ENCODE measurements at regions not wholly inside any gene's neighbourhood (a gene's known extent, or its start where the extent isn't known, plus 50 kb on each side); places are given as distances from the start of the nearest gene placed in this dataset.
A peak's percentile ranks its signal among the peaks of the same experiment; 100 is the strongest.

GRCh38 chr9:75359638-75360037 lies 271.3 kb downstream of the OSTF1 start:
- H3K9me3 Mint-ChIP-seq, result peaks cover 38 to 43% of the 10 kb centered on the region in 2 experiments
- Histone ChIP-seq H3K4ac (ENCODE audit: low read depth, low read length) (no peak overlapping the region), H3K79me1 (ENCODE audit: insufficient read depth, low read depth, low read length, poor library complexity, severe bottlenecking) (no peaks in the 10 kb centered on the region), H4K8ac (replicated peaks; ENCODE audit: insufficient read length, low read depth, low read length) (no peak overlapping the region), H4K20me1 (ENCODE audit: control insufficient read depth, insufficient read depth, insufficient read length) (no peaks in the 10 kb centered on the region), H2BK15ac (ENCODE audit: low read depth, low read length) (no peak overlapping the region), H2BK120ac (ENCODE audit: low read depth, low read length, poor library complexity, severe bottlenecking) (no peak overlapping the region), H3K27ac (ENCODE audit: insufficient read length, low read depth, low read length) (peak overlapping the region; percentile 60), H3K4me2 (ENCODE audit: insufficient read depth, insufficient read length, low read length) (no peak overlapping the region), H4K5ac (ENCODE audit: insufficient read length, low read depth, low read length) (no peak overlapping the region), H3K9ac (ENCODE audit: extremely low read depth, insufficient read length, low read length) (no peak overlapping the region), H3K9me3 (ENCODE audit: control insufficient read depth, low read depth, low read length) (peaks cover 13% of the 10 kb centered on the region), H3T11ph (ENCODE audit: low read length) (no peak overlapping the region), H2BK12ac (ENCODE audit: insufficient read length, low read depth, low read length) (peak overlapping the region; percentile 50), H3K56ac (ENCODE audit: insufficient read length, low read depth, low read length) (no peak overlapping the region), H3K79me2 (ENCODE audit: insufficient read depth, low read length) (no peaks in the 10 kb centered on the region), H3K18ac (ENCODE audit: insufficient read length, low read depth, low read length) (no peak overlapping the region), H3K23ac (ENCODE audit: insufficient read length, low read depth, low read length) (no peak overlapping the region), H3K4me1 (ENCODE audit: insufficient read depth, low read length) (peaks cover 6% of the 10 kb centered on the region), H2BK5ac (ENCODE audit: insufficient read length, low read length) (no peak overlapping the region), H2BK20ac (ENCODE audit: low read depth, low read length, poor library complexity, severe bottlenecking) (no peak overlapping the region), H3K27me3 (ENCODE audit: insufficient read depth, low read length) (no peaks in the 10 kb centered on the region), H2AFZ (ENCODE audit: low read length) (no peak overlapping the region), H3K23me2 (ENCODE audit: insufficient read length, low read depth, low read length, poor library complexity, severe bottlenecking) (no peaks in the 10 kb centered on the region), H2AK5ac (ENCODE audit: insufficient read length, low read length) (no peak overlapping the region), H4K91ac (ENCODE audit: insufficient read length, low read depth, low read length) (no peak overlapping the region), H3K14ac (ENCODE audit: insufficient read depth, low read length) (no peak overlapping the region)
- peak overlapping the region; percentile 15 to 97 (median 94); a peak in 6 of 7 replicates for H3K27ac Mint-ChIP-seq
- H3K36me3 Mint-ChIP-seq (ENCODE audit: insufficient read depth in 1 of 3, low read depth in 3 of 3), result peaks cover 34 to 38% (median 35%) of the 10 kb centered on the region in 3 experiments
- no peak overlapping the region for H3K4me3 Mint-ChIP-seq
- DNase-seq, result no peak
- no peaks in the 10 kb centered on the region; the same call in 1 of the 2 replicates for H3K27me3 Mint-ChIP-seq (ENCODE audit: low read depth)
- peaks cover 27 to 32% of the 10 kb centered on the region in 2 experiments for H3K4me1 Mint-ChIP-seq
- no CpG with 5 or more reads among the region's 3 CpGs for WGBS (ENCODE audit: extremely low coverage, insufficient read length, low lambda C conversion rate)
- TF ChIP-seq, protein P1, sequence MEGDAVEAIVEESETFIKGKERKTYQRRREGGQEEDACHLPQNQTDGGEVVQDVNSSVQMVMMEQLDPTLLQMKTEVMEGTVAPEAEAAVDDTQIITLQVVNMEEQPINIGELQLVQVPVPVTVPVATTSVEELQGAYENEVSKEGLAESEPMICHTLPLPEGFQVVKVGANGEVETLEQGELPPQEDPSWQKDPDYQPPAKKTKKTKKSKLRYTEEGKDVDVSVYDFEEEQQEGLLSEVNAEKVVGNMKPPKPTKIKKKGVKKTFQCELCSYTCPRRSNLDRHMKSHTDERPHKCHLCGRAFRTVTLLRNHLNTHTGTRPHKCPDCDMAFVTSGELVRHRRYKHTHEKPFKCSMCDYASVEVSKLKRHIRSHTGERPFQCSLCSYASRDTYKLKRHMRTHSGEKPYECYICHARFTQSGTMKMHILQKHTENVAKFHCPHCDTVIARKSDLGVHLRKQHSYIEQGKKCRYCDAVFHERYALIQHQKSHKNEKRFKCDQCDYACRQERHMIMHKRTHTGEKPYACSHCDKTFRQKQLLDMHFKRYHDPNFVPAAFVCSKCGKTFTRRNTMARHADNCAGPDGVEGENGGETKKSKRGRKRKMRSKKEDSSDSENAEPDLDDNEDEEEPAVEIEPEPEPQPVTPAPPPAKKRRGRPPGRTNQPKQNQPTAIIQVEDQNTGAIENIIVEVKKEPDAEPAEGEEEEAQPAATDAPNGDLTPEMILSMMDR (conservative IDR thresholded peaks at IDR 0.05), result no peak

All from H9 (cell line).